ENCODE measurements at regions not wholly inside any gene's neighbourhood (a gene's known extent, or its start where the extent isn't known, plus 50 kb on each side); places are given as distances from the start of the nearest gene placed in this dataset.

GRCh38 chr2:126425943-126426342 is 230.0 kb upstream of the GYPC start:
- TF ChIP-seq CTCF (IDR thresholded peaks at IDR 0.05) (no peak), POLR2AphosphoS5 (IDR thresholded peaks at IDR 0.05) (no peak), POLR2A (IDR thresholded peaks at IDR 0.05) (no peak), EP300 (IDR thresholded peaks at IDR 0.05) (no peak)

Data from stomach (tissue), 4 donors.